Lung (tissue), 11 donors: ENCODE measurements at regions not wholly inside any gene's neighbourhood (a gene's known extent, or its start where the extent isn't known, plus 50 kb on each side); places are given as distances from the start of the nearest gene placed in this dataset.

Experiments
- ATAC-seq: fragments of 200-7000 bp; cut with Tn5 transposase; one replicate; pipeline ENCODE4 v1.9.1; 2020; ENCODE audit warnings: moderate number of reproducible peaks; ENCODE audit not compliant: insufficient read depth, low FRiP score
- DNase-seq, 3 donors: peaks; one replicate each; pipeline ENCODE4 v3.0.0-alpha.2; 2013 to 2017
- H3K27ac ChIP-seq, 2 donors: one replicate each; pipeline ENCODE4 v1.5.1; 2013; ENCODE audit warnings: mild to moderate bottlenecking in 2 of 2, moderate library complexity in 2 of 2, control low read depth in 1 of 2, inconsistent platforms in 1 of 2, low read depth in 1 of 2, low read length in 1 of 2
- H3K27me3 ChIP-seq, 3 donors: one replicate each; pipeline ENCODE4 v1.5.1; 2013; ENCODE audit warnings: low read length in 2 of 3; ENCODE audit not compliant: control insufficient read depth in 3 of 3, insufficient read depth in 3 of 3
- H3K36me3 ChIP-seq, 4 donors: one replicate each; pipeline ENCODE4 v1.5.1; 2013; ENCODE audit warnings: low read length in 4 of 4, mild to moderate bottlenecking in 1 of 4, moderate library complexity in 1 of 4; ENCODE audit not compliant: control insufficient read depth in 4 of 4, insufficient read depth in 4 of 4
- H3K4me1 ChIP-seq, 5 donors: one replicate each; pipeline ENCODE4 v1.5.1; 2013; ENCODE audit warnings: low read length in 5 of 5, mild to moderate bottlenecking in 2 of 5, moderate library complexity in 1 of 5; ENCODE audit not compliant: control insufficient read depth in 5 of 5, insufficient read depth in 5 of 5
- H3K4me3 ChIP-seq: one replicate; pipeline ENCODE4 v1.5.1; 2013; ENCODE audit warnings: mild to moderate bottlenecking, control low read depth, moderate library complexity
- H3K9ac ChIP-seq, 2 donors: one replicate each; pipeline ENCODE4 v1.5.1; 2013; ENCODE audit warnings: low read length in 2 of 2, control low read depth in 1 of 2; ENCODE audit not compliant: insufficient read depth in 1 of 2
- H3K9me3 ChIP-seq, 4 donors: one replicate each; pipeline ENCODE4 v1.5.1; 2013; ENCODE audit warnings: low read length in 3 of 4, mild to moderate bottlenecking in 1 of 4, moderate library complexity in 1 of 4; ENCODE audit not compliant: control insufficient read depth in 4 of 4, insufficient read depth in 3 of 4
- WGBS, 2 donors: extraction: QIAGEN DNeasy Blood & Tissue Kit; methylation state at CpG; one replicate each; pipeline ENCODE4 v1.1.7; 2013; 5-methylcytosine and 5-hydroxymethylcytosine counted together
- TF ChIP-seq, protein P1 (sequence below): IDR thresholded peaks from 2 replicates; pipeline ENCODE4 v1.5.1; 2012; ENCODE audit warnings: mild to moderate bottlenecking; ENCODE audit errors: control extremely low read depth, extremely low read depth
- donor health status: control.
- donor health status: control.
- donor health status: Bipolar disorder and iron deficiency.
- donor health status: healthy.
- donor health status: DM: yes; HTN: yes; CAD: no.

DNA sequence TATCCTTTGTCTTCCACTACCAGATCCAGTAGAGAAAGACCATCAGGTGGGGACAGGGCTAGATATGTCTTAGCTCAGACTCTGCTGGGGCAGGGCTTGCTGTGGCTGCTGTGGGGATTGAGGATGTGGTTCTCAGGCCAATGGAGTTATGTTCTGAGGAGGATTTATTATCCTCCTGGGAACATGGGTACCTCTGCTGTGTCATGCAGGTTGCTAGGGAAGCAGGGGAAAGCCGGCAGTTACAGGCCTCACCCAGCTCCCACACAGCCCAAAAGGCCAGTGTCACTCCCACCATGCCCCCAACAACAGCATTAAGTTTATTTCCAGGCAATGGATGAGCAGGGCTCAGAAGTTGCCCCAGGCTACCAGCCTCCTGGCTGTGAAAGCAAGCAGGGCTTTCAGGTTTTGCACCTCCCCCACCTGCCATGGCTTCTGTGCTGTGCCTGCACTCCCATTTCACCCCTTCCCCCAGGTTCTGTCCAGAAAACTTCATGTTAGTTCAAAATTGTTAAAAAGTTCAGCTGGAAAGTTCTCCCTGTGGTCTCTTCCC is 879.9 kb downstream of the ARAP2 start:
- H3K4me3 ChIP-seq = no peak overlapping the region
- TF ChIP-seq, protein P1, sequence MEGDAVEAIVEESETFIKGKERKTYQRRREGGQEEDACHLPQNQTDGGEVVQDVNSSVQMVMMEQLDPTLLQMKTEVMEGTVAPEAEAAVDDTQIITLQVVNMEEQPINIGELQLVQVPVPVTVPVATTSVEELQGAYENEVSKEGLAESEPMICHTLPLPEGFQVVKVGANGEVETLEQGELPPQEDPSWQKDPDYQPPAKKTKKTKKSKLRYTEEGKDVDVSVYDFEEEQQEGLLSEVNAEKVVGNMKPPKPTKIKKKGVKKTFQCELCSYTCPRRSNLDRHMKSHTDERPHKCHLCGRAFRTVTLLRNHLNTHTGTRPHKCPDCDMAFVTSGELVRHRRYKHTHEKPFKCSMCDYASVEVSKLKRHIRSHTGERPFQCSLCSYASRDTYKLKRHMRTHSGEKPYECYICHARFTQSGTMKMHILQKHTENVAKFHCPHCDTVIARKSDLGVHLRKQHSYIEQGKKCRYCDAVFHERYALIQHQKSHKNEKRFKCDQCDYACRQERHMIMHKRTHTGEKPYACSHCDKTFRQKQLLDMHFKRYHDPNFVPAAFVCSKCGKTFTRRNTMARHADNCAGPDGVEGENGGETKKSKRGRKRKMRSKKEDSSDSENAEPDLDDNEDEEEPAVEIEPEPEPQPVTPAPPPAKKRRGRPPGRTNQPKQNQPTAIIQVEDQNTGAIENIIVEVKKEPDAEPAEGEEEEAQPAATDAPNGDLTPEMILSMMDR = no peak
- no peak for ATAC-seq
- no peak overlapping the region for H3K27ac ChIP-seq
- no peaks in the 10 kb centered on the region for H3K36me3 ChIP-seq
- no peaks in the 10 kb centered on the region for H3K27me3 ChIP-seq
- H3K9ac ChIP-seq = no peak overlapping the region
- WGBS, 2 donors = 93 to 100% methylated on average over 1 of the region's 1 CpG
- no peaks in the 10 kb centered on the region for H3K4me1 ChIP-seq
- peaks cover 0 to 3% (median 0%) of the 10 kb centered on the region in 4 donors for H3K9me3 ChIP-seq
- DNase-seq = no peak

DNA sequence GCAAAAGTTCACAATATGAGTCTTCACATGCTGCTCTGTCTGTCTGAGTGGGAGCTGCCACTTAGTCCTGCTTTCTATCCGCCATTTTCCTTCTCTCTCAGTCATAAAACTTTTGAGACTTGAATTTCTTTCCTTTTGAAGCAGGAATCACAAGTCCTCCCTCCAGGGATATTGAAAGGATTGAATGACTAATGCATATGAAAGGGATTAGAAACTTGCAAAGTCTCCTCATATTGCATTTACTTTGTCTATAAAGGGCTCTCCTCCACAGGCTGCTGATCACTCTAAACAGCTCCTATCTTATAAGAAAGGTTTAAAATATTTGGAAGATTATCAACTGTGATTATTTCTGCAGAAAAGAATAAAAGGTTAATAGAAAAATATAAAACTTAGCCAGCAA is 879.1 kb downstream of the ARAP2 start:
- TF ChIP-seq, protein P1 = no peak
- DNase-seq (no peak), ATAC-seq (no peak)
- no peak overlapping the region for H3K27ac ChIP-seq
- 92 to 93% methylated on average over 1 of the region's 1 CpG for WGBS, 2 donors
- H3K9me3 ChIP-seq = peaks cover 0 to 3% (median 0%) of the 10 kb centered on the region in 4 donors
- no peaks in the 10 kb centered on the region for H3K4me1 ChIP-seq
- H3K27me3 ChIP-seq = no peaks in the 10 kb centered on the region
- H3K9ac ChIP-seq = no peak overlapping the region
- H3K4me3 ChIP-seq = no peak overlapping the region
- no peaks in the 10 kb centered on the region for H3K36me3 ChIP-seq

DNA sequence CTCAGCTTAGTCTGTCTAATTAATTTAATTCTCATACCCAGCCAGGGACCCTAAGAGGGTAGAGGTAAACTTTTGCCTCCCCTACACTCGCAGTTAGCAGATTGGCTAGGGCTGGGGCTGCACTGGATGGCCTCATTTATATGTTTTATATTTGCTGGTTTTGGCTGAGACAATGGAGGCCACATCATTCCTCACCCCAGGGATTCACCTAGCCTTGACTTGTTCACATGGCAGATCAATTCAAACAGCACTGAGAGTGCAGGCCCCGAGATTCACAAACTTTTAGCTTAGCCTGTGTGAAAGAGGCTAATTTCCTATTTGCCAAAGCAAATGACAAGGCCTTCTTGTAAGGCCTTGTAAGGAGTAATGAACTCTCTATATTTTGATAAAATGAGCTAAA is 844.4 kb downstream of the ARAP2 start:
- TF ChIP-seq, protein P1 = no peak
- Histone ChIP-seq H3K4me3 (no peak overlapping the region), H3K9me3 (no peaks in the 10 kb centered on the region), H3K36me3 (no peaks in the 10 kb centered on the region), H3K4me1 (peaks cover 0 to 3% (median 0%) of the 10 kb centered on the region in 5 donors), H3K27me3 (no peaks in the 10 kb centered on the region), H3K27ac (no peak overlapping the region), H3K9ac (no peak overlapping the region)
- WGBS, 2 donors = 71 to 79% methylated on average over 2 of the region's 2 CpGs
- DNase-seq (no peak), ATAC-seq (no peak)

DNA sequence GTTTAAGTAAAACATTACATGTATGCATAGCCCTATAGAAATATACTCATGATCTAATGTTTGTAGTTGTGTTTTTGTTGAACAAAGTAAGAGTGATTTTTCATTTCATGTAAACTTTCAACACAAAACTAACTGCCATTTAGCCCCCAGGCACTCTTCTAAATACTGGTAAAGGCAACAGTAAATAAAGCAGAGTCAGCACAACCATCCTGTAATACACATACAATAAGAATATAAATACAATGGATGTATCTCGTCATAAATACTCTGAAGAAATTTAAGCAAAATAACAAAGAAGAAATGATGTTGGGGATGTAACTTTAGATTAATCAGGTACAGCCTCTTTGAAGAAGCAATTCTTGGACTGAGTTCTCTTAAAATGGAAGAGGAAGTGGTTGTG is 821.2 kb downstream of the ARAP2 start:
- Histone ChIP-seq H3K4me3 (no peak overlapping the region), H3K27ac (no peak overlapping the region), H3K36me3 (no peaks in the 10 kb centered on the region), H3K4me1 (no peaks in the 10 kb centered on the region), H3K9me3 (peaks cover 0 to 3% (median 0%) of the 10 kb centered on the region in 4 donors), H3K27me3 (no peaks in the 10 kb centered on the region), H3K9ac (no peak overlapping the region)
- ATAC-seq (no peak), DNase-seq (no peak)
- TF ChIP-seq, protein P1 = no peak
- 89 to 90% methylated on average over 1 of the region's 1 CpG for whole genome bisulfite sequencing, 2 donors
